Inflammatory macrophage (primary cell): ENCODE measurements at regions not wholly inside any gene's neighbourhood (a gene's known extent, or its start where the extent isn't known, plus 50 kb on each side); places are given as distances from the start of the nearest gene placed in this dataset.

ENCODE experiments used
- DNase-seq, 2 donors: peaks; one replicate each; pipeline ENCODE4 v3.0.0-alpha.2; 2020 to 2022

DNA sequence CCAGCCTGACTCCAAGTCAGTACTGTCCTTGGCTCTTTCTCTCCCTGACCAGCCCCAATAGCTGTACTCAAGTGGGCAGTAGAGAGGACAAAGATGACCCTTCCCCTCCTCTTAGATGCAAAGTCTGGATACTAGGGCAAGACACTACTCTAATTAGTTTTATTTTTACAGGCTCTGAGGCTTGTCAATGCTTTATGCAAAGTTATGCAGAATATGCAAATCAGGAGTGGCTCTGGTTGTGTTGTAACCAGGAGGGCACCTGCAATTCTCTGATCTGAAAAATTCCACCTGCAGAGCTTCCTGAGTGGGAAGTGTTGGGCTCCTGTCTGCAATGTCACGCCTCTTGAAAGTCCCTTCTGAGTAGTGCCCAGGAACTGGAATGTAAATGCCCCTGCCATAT is 201.5 kb downstream of the RGS3 start:
- no peak for DNase-seq

DNA sequence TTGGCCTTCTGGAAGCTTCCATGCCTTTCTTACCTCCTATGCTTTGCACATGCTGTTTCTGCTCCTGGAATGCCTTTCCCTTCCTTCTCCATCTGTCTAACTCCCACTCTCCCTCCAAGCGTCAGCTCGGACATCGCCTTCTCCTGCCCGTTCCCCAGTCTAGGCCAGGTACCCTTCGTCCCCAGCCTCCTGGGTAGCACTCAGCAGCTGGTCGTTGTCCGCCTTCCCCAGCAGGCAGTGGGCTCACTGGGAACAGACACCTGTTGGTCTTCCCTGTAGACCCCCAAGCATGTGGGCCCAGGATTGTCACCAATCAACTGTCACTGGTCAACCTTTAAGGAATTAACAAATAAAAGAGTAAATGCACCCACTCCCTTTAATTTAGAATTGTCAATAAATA is 202.2 kb downstream of the RGS3 start:
- DNase-seq: no peak

DNA sequence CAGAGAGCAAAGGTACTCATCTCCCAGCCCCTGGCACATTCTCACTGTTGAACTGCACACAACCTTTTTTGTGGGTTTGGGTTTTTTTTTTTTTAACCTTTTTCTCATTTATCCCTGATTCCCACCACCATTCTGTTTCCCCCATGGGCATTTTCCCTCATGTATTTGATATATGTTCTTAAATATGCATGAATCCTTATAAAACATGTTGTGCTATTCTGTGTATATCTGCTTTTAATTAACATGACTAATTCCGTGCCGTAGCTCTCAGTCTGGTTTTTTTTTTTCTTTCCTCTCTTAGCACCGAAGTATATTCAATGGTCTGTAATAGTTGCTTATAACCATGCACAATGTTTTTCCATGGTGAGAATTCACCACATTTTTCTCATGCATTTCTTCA is 204.5 kb downstream of the RGS3 start:
- no peak for DNase-seq

DNA sequence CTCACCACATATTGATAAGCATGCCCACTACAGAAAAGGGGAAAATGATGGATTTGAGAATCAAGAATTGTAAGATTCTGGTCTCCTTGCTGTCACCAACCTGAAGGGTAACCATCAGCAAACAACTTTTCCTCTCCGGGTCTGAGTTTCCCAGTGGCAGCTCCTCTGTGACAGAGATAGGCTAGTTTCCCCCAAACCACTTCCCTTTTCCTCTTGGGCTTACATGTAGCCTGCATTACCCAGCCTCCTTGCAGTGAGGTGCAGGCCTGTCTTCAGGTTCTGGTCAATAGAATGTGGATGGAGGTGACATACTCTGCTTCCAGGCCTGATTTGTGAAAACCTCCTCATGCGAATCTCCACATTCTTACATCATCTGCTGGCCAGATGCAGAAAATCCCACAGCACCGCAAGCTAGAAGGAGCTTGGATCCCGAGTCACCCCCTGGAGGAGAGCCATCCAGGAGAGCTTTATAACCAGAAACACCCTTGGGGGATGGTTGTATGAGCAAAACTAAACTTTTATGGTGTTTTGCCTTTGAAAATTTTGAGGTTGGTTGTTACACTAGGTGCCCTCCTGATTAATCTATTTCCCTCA is 206.1 kb downstream of the RGS3 start:
- DNase-seq: peak in 1 of 2 donors; percentile 40

DNA sequence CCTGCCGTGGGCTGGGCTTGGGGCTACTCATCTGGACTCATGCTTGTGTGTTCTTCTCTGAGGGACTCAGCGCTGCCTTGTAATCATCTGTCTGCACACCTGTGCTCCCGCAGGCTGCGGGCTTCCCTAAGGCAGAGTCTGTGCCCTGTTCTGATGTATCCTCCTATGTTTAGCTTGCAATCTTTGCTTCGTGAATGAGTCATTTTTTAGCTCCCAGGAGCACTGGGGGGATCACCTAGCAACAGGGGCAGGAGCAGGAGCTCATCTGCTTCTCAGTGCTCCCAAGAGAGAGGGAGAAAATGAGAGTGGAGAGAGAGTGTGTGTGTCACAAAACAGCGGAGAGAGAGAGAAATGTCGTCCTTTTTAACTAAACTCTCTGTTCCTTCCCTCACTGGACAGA is 202.4 kb upstream of the ZNF618 start:
- no peak for DNase-seq

DNA sequence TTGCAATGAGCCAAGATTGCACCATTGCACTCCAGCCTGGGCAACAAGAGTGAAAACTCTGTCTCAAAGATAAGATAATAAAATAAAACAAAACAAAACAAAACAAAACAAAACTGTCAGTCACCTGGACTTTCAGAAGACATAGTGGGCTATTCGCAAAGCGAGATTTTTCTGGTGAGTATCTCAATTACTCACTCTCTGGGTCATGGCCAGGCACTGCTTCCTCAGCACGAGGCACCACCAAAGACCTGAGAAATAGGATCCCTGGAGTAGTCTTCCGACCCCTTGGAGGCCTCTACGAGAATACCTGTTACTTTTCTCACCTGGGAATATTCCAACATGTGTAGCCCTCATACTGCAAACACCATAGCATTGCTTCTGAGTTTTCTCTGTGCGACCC is 201.7 kb upstream of the ZNF618 start:
- DNase-seq: no peak

DNA sequence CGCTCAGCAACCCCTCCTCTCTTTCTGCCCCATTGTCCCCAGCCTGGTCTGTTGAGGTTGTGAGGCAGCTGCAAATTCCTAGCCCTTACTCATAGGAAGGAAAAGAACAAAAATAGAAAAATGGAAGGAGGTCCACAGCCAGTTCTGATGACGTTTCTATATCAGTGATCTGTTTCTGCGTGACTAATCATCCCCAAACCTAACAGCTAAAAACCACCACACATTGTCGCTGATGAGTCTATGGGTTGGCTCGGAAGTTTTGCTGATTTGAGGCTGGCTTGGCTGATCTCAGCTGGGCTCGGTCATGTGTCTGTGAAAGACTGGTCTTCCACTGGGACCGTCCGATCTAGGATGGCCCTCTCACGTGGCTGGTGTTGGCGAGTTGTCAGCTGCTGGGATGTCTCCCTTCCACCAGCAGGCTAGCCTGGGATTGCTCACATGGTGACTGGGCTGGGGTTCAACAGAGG is 200.6 kb upstream of the ZNF618 start:
- peak; percentile 48 to 56 for DNase-seq

DNA sequence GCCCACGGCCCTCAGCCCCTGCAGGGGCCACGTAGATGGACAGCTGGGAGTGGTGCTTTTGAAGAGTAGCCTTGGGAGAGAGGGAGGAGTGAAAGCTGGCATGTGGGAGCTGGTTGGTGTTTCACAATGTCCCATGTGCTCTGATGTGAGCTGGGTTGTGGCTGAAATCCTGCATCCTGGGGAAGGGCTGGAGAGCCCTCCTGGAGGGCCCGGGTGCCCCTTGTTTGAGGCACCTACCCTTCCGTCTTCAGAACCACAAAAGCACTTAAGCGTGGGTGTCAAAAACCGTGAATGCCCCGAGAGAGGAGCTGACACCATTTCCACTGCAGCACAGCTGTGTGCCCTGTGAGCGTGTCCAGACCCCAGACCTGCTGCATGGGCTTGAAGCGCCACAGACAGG is 199.1 kb upstream of the ZNF618 start:
- no peak for DNase-seq

DNA sequence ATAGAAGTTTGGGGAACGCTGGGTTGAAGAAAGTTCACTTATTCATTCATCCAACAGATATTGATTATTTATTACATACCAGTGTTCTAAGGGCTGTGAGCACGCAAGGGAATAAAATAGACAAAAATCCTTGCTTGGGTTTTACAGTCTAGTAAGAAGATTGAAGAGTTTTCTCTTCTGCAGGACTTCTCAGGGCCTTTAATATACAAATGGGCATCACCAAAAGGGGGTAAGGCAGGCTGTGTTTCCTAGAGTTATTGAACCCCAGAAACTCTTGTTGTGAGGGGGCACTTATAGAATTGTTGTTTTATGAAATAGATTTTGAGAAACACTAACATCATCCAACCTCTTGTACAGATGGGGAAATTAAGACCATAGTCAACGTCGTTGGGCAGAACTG is 198.5 kb upstream of the ZNF618 start:
- DNase-seq: no peak

DNA sequence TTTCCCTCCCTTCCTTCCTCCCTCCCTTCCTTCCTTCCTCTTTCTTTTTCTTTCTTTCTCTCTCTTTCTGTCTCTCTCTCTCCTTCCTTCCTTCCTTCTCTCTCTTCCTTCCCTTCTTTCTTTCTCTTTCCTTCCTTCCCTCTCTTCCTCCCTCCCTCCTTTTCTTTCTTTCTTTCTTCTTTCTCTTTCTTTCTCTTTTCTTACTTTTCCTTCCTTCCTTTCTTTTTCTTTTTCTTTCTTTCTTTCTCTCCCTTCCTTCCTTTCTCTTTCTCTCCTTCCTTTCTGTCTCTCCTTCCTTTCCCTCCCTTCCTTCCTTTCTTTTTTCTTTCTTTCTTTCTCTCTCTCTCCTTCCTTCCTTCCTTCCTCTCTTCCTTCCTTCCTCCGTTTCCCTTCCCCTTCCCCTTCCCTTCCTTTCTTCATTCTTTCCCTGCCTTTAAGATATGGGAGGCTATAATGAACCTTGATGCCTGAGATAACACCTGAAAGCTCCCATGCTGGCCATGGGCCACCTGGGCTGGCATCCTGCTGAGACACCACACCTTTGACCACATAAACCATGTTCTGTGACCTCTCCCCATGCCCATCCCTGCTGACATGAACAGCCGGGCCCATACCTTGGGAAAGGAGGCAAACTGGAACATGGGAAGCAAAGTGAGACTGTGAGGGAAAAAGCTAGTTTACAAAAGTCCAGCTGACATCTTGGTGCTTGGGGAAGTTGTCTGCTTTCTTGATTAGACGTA is 197.8 kb upstream of the ZNF618 start:
- no peak for DNase-seq

DNA sequence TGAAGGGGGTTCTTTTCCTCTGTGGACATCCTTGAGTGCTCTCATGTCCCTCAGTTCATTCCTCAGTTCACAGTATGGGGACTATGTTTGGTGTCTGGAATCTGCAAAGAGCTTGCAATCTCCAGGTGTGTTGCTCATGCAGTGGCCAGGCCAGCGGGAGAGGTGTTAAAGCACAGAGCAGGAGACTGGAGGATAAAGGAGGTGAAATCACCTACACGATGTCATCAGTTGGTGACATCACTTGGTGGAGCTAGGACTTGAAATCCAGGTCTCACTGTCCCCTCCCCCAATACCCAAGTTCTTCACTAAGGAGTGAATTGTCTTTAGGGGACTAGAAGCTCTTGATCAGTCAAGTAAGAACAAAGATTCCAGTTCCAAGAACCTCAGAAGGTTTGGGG is 197.3 kb upstream of the ZNF618 start:
- DNase-seq: no peak

DNA sequence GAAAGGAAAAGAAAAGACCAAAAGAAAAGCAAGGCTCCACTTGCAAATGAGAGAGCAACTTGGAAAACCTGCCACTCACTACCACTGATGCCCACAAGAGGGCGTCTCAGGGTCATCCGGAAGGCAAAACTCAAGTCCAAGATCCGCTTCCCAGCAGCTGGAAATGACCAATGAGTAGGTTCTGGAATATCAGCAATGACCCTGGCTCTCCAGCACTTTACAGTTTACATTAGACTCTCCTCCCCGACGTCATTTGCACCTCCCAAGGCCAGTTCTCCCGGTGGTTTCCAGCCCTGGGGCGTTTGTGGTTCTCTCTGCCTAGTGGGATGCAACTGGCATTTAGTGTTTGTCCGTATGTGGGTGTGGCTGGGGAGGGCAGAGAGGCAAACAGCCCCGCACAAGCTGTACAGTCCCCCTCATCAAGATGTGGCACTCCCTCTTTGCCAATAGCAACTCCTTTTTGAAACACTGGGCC is 193.8 kb upstream of the ZNF618 start:
- DNase-seq: peak; percentile 49 to 71

DNA sequence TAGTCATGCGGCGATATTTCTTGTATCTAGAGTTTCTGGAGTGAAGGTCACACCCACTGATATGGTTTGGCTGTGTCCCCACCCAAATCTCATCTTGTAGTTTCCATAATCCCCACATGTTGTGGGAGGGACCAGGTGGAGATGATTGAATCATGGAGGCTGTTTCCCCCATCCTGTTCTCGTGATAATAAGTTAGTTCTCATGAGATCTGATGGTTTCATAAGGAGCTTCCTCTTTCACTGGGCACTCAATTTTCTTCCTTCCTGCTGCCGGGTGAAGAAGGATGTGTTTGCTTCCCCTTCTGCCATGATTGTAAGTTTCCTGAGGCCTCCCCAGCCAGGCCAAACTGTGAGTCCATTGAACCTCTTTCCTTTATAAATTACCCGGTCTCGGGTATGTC is 190.5 kb upstream of the ZNF618 start:
- peak; percentile 13 to 40 for DNase-seq

DNA sequence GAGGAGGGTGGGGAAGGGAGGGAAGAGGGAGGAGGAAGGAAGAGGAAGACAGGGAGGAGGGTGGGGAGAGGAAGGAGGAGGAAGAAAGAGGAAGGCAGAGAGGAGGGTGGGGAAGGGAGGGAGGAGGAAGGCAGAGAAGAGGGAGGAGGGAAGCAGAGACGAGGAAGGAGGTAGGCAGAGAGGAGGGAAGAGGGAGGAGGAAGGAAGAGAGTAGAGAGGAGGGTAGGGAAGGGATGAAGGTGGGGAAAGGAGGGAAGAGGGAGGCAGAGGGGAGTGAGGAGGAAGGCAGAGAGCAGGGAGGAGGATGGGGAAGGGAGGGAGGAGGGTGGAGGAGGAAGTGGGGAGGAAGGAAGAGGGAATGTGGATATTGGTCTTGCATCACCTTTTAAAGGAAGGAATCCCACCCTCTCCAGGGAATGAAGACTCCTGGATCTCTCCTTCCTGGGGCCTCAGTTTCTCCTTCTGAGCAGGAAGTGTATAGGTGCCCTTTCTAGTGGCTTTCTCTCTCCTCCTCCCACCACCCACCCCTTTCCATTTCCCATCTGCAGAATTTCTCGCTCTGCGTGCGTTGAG is 188.9 kb upstream of the ZNF618 start:
- no peak for DNase-seq

DNA sequence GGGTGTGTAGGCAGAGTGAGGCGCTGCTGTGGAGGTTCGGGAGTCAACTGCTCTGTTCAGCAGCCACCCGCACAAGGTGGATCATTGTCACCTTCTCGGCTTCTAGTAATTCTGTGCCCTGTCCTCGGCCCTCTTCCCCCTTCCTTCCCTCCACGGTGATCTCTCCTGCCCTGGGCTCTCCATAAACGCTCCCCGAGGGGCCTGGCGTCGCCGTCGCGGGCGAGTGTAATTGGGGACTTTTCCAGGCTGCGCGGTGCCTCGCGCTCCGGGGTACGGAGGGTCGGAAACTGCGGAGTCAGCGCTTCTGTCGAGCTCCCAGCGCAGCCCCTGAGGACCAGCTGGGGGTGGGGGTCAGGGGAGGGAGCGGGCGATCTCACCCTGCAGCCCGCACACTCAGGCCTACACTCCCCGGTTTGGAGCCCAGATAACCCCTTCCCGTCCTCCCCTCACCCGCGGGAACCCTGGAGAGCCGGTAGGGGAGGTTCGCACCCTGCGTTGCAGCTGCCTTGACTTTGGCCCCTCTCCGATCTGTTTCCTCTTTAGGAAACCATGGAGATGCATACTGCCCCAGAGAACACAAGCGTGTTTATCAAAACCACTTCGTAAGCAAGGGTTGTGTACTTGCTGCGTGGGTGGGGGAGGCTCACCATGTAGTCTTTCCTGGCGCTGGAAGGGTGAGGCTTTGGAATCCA is 188.3 kb upstream of the ZNF618 start:
- no peak for DNase-seq

DNA sequence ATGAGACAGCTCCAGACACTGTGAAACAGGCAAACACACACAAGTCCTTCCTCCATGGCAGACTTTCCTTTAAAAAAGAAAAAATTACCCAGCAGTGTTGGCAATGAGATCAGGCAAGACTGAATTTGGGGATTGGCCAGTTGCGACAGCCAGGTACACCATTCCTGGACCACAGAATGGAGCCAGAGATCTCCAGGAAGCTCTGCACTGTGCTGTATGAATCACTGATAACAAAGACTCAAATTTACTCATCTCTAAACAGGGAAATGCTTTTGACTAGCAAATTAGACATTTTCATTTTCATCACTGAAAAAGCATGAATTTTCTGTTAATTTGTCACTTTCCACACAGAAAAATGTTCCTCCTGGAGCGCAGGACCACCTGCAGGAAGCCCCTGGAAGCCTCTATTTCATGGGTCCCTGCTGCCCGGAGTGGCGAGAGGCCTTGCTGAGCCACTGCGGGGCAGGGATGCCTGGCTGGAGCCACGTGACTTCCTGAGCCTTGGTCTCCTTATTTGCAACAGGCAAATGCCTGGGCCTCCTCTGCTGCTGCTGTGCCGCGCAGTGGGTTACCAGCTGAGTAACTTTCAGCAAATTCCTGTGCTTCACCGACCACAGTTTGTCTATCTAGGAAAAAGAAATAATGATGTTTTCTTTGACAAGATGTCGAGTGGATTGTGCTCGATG is 185.9 kb upstream of the ZNF618 start:
- DNase-seq: no peak

DNA sequence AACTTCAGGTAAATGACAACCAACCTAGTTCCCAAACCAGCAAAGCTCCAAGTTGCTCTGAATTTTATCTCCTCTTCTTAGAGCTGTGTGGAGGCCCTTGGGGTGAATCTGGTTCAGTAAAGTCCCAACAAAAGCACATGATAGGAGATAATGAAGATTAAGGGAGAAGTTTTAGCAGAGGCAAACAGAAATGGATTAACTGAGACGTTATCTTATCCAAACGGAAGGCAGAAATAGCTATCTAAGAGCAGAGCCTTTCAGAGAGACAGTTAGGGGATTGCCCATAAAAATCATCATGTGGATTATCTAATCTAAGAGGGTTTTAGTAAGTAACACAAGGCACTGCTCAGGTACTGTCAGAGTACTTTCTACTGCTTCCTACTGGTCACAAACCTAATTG is 183.9 kb upstream of the ZNF618 start:
- DNase-seq: no peak

DNA sequence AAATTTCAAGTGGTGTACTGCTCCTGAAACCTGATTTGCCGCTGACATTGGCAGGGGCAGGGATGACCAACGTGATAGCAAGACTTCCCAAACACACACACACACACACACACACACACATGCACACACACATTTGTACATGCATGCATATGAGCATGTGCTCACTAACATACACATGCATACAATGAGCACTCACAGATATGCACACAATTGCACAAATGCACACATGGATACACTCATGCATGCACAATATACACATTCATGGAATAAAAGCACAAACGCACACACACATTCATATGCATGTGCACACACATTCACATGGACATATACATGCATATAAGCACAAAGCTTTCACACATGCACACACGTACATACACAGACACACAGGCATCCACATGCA is 181.2 kb upstream of the ZNF618 start:
- DNase-seq: no peak

DNA sequence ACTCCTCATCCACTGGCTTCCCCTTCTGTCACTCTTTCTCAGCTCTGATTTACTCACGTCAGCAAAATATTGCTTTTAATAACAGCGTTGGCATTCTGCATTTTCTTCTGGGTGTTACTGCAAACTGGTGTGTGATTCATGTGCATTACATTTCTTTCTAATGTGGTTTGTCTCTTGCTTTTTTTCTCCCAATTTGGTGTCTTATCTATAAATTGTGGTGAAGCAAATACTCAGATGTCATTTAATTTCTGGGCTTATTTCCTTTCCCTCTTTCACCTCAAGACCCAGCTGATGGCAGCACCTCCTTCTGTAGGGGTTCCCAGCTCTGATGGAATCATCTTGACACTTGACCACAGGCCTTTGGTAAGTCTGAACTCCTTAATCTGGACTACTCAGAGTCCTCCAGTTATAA is 180.7 kb upstream of the ZNF618 start:
- DNase-seq: no peak

DNA sequence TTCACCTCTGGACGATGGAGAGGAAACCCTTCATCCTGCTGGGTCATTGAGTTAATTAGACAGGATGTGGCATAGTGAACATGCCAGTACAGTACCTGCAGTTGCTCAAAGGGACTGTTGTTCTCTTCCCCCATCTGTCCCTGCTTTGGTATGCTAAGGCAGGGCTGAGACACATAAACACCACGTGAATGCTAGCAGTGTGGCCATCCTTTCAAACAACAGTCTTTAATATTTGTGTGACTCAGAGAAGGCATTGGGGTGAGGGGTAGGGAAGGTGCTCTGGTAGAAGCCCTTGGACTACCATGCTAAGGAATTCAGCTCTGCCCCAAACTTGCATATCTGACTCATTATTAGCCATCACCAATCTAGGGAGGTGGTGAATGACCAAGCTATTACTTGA is 180.2 kb upstream of the ZNF618 start:
- DNase-seq: no peak

DNA sequence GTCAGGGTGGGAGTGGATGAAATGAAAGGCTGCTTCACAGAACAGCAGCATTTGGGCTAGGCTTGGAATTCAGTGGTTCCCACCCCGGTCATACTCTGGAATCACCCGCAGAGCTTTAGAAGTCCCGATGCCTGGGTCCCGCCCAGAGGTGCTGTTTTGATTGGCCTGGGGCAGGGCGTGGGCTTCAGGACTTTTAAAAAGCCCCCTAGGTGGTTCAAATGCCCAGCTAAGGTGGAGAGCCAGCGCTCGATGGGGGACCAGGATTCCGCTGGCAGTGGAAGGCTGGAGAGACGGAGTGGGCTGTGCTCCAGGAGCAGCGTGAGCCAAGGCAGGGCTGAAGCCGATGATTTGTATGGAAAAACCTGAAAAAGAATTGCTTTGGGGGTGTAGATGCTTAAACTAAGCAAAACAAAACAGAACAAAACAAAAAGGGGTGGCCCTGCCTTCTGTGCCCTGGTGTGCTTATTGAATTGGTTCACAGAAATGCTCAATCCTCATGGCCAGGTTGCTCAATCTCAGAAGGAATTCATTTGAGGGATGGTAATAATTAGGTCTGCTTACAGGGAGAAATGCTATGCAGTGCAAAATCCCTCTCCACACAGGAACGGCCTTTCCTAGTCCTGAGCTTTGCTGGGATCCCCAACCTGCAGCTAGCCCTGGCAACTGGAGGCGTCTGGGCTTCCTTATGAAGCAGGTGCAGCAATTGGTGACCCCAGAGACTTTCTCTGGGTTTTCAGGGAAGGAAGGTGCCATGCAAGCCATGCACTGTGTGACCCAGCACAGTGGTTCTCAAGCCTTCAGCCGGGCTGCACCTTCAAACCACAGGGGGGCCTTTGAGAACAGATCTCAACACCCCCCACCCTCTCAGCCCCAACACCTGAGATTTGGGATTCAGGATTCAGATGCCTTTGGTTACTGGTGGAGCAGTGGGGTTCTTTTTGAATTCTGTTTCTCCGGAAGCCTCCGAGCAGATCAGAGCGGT is 174.0 kb upstream of the ZNF618 start:
- no peak for DNase-seq
